ENCODE measurements at regions not wholly inside any gene's neighbourhood (a gene's known extent, or its start where the extent isn't known, plus 50 kb on each side); places are given as distances from the start of the nearest gene placed in this dataset.
"Not testable (repeated sequence)": the region's sequence is repeated elsewhere in the genome, so short reads cannot be mapped to it uniquely, and the experiment has no call there.

- DNase-seq, result no peak
- ATAC-seq, result no peak
Observed at GRCh38 chr5:154702477-154702876, 52.7 kb upstream of the LARP1 start.

- DNase-seq, ATAC-seq: not testable (repeated sequence)
Observed at GRCh38 chr5:154701725-154702124, 53.5 kb upstream of the LARP1 start.

GRCh38 chr5:154701181-154701580 is 54.0 kb upstream of the LARP1 start:
- no peak for ATAC-seq
- DNase-seq, result no peak

GRCh38 chr5:154700289-154700928 is 54.8 kb upstream of the LARP1 start:
- not testable (repeated sequence) for ATAC-seq, DNase-seq

- DNase-seq, result no peak
- no peak for ATAC-seq
Observed at GRCh38 chr5:154698763-154699162, 56.4 kb upstream of the LARP1 start.

- DNase-seq (no peak), ATAC-seq (no peak)
Observed at GRCh38 chr5:154697371-154697770, 57.8 kb upstream of the LARP1 start.

- DNase-seq, result no peak
- no peak for ATAC-seq
Observed at GRCh38 chr5:154696891-154697290, 58.3 kb upstream of the LARP1 start.

- DNase-seq (no peak), ATAC-seq (no peak)
Observed at GRCh38 chr5:154694159-154694558, 61.0 kb upstream of the LARP1 start.

- DNase-seq, result no peak
- no peak for ATAC-seq
Observed at GRCh38 chr5:154690488-154690887, 64.7 kb upstream of the LARP1 start.

GRCh38 chr5:154686490-154686889 is 68.7 kb upstream of the LARP1 start:
- ATAC-seq (no peak), DNase-seq (no peak)

- DNase-seq, result no peak
- ATAC-seq, result peak; percentile 35
Observed at GRCh38 chr5:154683101-154683880, 71.9 kb upstream of the LARP1 start.

GRCh38 chr5:154679501-154679900 is 75.7 kb upstream of the LARP1 start:
- ATAC-seq (no peak), DNase-seq (no peak)

GRCh38 chr5:154677921-154678320 is 77.3 kb upstream of the LARP1 start:
- DNase-seq, result no peak
- ATAC-seq, result no peak

- DNase-seq (no peak), ATAC-seq (no peak)
Observed at GRCh38 chr5:154676508-154676907, 78.7 kb upstream of the LARP1 start.

GRCh38 chr5:154674029-154674428 is 81.1 kb upstream of the LARP1 start:
- no peak for ATAC-seq
- no peak for DNase-seq

GRCh38 chr5:154673506-154673905 is 81.7 kb upstream of the LARP1 start:
- ATAC-seq (no peak), DNase-seq (no peak)

- ATAC-seq, DNase-seq: not testable (repeated sequence)
Observed at GRCh38 chr5:154669913-154670312, 85.3 kb upstream of the LARP1 start.

GRCh38 chr5:154669402-154669801 is 85.8 kb upstream of the LARP1 start:
- no peak for DNase-seq
- ATAC-seq, result no peak

- DNase-seq (no peak), ATAC-seq (no peak)
Observed at GRCh38 chr5:154664869-154665268, 90.3 kb upstream of the LARP1 start.

- DNase-seq, result no peak
- ATAC-seq, result no peak
Observed at GRCh38 chr5:154663424-154663823, 91.8 kb upstream of the LARP1 start.

- ATAC-seq, result no peak
- no peak for DNase-seq
Observed at GRCh38 chr5:154654486-154655371, 100.4 kb upstream of the LARP1 start.

GRCh38 chr5:154653764-154654485 is 101.3 kb upstream of the LARP1 start:
- ATAC-seq (no peak), DNase-seq (no peak)
